ENCODE measurements at regions not wholly inside any gene's neighbourhood (a gene's known extent, or its start where the extent isn't known, plus 50 kb on each side); places are given as distances from the start of the nearest gene placed in this dataset.

GRCh38 chr9:116027511-116027910 is 126.1 kb upstream of the PAPPA start:
- TF ChIP-seq CTCF (IDR thresholded peaks at IDR 0.05) (no peak), POLR2A (IDR thresholded peaks at IDR 0.05) (no peak), EP300 (IDR thresholded peaks at IDR 0.05) (no peak)

Data from tibial nerve (tissue), 4 donors.